CD4-positive, alpha-beta T cell (primary cell): ENCODE measurements at regions not wholly inside any gene's neighbourhood (a gene's known extent, or its start where the extent isn't known, plus 50 kb on each side); places are given as distances from the start of the nearest gene placed in this dataset.

Experiments
- ATAC-seq: fragments of 200-7000 bp; cut with Tn5 transposase; one replicate; pipeline ENCODE4 v1.10.0; 2022; ENCODE audit warnings: mild to moderate bottlenecking; ENCODE audit not compliant: poor library complexity
- CTCF ChIA-PET: fragments of 350-600 bp; sonication (Branson Sonifier 250); formaldehyde crosslinking; loops from one replicate; lab custom pipeline; 2021; ENCODE audit warnings: antibody characterized with exemption, inconsistent platforms; lab: Charles Lee
- POLR2A ChIA-PET: fragments of 350-600 bp; sonication (Branson Sonifier 250); formaldehyde crosslinking; loops from one replicate; lab custom pipeline; 2021; ENCODE audit warnings: antibody characterized with exemption, inconsistent platforms; lab: Charles Lee
- DNase-seq, 14 experiments: peaks; one replicate each; pipeline ENCODE4 v3.0.0-alpha.2; 2013 to 2020; ENCODE audit warnings: mixed read lengths in 2 of 14
- H3K27ac ChIP-seq, 2 donors: one replicate each; pipeline versions ENCODE4 v1.5.1 to v1.7.0; 2013; ENCODE audit warnings: low read length in 2 of 2, low read depth in 1 of 2, mild to moderate bottlenecking in 1 of 2
- H3K27me3 ChIP-seq, 2 experiments: 1 replicate in 1 of 2; 2 replicates in 1 of 2; pipeline versions ENCODE4 v1.6.1 to v1.7.0; 2013; ENCODE audit warnings: low read length in 2 of 2, control low read depth in 1 of 2, mild to moderate bottlenecking in 1 of 2, moderate library complexity in 1 of 2; ENCODE audit not compliant: insufficient read depth in 2 of 2, control insufficient read depth in 1 of 2
- H3K36me3 ChIP-seq: one replicate; pipeline ENCODE4 v1.6.1; 2013; ENCODE audit warnings: low read length, control low read depth; ENCODE audit not compliant: insufficient read depth
- H3K4me1 ChIP-seq: one replicate; pipeline ENCODE4 v1.6.1; 2013; ENCODE audit warnings: low read length, control low read depth; ENCODE audit not compliant: insufficient read depth
- H3K4me3 ChIP-seq: one replicate; pipeline ENCODE4 v1.5.1; 2013; ENCODE audit warnings: mild to moderate bottlenecking, low read length, moderate library complexity
- H3K9me3 ChIP-seq, 2 experiments: 1 replicate in 1 of 2; 2 replicates in 1 of 2; pipeline versions ENCODE4 v1.6.1 to v1.7.0; 2013; ENCODE audit warnings: low read length in 2 of 2, mild to moderate bottlenecking in 2 of 2, control low read depth in 1 of 2, moderate library complexity in 1 of 2; ENCODE audit not compliant: control insufficient read depth in 1 of 2, insufficient read depth in 1 of 2
- H3K27ac Mint-ChIP-seq: one replicate; pipeline ENCODE4 v1.8.0; 2020; ENCODE audit warnings: mixed read lengths
- H3K27me3 Mint-ChIP-seq: one replicate; pipeline ENCODE4 v1.8.0; 2021; ENCODE audit warnings: mixed read lengths
- H3K36me3 Mint-ChIP-seq: one replicate; pipeline ENCODE4 v1.8.0; 2021; ENCODE audit warnings: low read depth, mixed read lengths
- H3K4me1 Mint-ChIP-seq: one replicate; pipeline ENCODE4 v1.8.0; 2021; ENCODE audit warnings: low read depth, mixed read lengths
- H3K4me3 Mint-ChIP-seq: one replicate; pipeline ENCODE4 v1.8.0; 2020; ENCODE audit warnings: mild to moderate bottlenecking, mixed read lengths
- H3K9me3 Mint-ChIP-seq: one replicate; pipeline ENCODE4 v1.8.0; 2020; ENCODE audit warnings: mixed read lengths
- CTCF ChIP-seq: fragments of 200-600 bp; IDR thresholded peaks from one replicate; pipeline ENCODE4 v1.8.0; 2022; ENCODE audit warnings: antibody characterized with exemption, mild to moderate bottlenecking
- intact Hi-C, 2 experiments: fragments of 100-400 bp; cut with DNase I in 1 of 2; cut with micrococcal nuclease in 1 of 2; formaldehyde crosslinking; loops; one replicate each; pipeline versions ENCODE4 v1.15.1 to v1.9.0; 2023 to 2025; cut with DNase I, micrococcal nuclease

GRCh38 chr6:11890849-11891248 lies 112.2 kb upstream of the ADTRP start:
- H3K4me3 Mint-ChIP-seq = no peak overlapping the region
- Histone ChIP-seq H3K9me3 (no peaks in the 10 kb centered on the region), H3K27ac (no peak overlapping the region), H3K27me3 (no peaks in the 10 kb centered on the region), H3K4me3 (no peak overlapping the region), H3K4me1 (no peaks in the 10 kb centered on the region), H3K36me3 (no peaks in the 10 kb centered on the region)
- H3K27ac Mint-ChIP-seq = no peak overlapping the region
- CTCF ChIA-PET = interaction anchor here (0.6 to 1.5 kb wide), 2 partner anchors 41 to 345 kb away, joined by 3 to 4 read pairs; no protein-coding TSS in a partner anchor
- no peaks in the 10 kb centered on the region for H3K36me3 Mint-ChIP-seq
- intact Hi-C loops = no loop called here
- H3K4me1 Mint-ChIP-seq = no peaks in the 10 kb centered on the region
- DNase-seq (no peak), ATAC-seq (no peak)
- H3K9me3 Mint-ChIP-seq = peaks cover 2% of the 10 kb centered on the region
- no peaks in the 10 kb centered on the region for H3K27me3 Mint-ChIP-seq
- no peak for TF ChIP-seq CTCF
- POLR2A ChIA-PET = no interaction called here

- Mint-ChIP-seq H3K4me1 (no peaks in the 10 kb centered on the region), H3K27me3 (no peaks in the 10 kb centered on the region), H3K27ac (no peak overlapping the region), H3K9me3 (peaks cover 2% of the 10 kb centered on the region), H3K36me3 (no peaks in the 10 kb centered on the region), H3K4me3 (no peak overlapping the region)
- CTCF ChIA-PET = interaction anchor here (0.5 to 1.5 kb wide), 2 partner anchors 26 to 41 kb away, joined by 3 read pairs; no protein-coding TSS in a partner anchor
- H3K27ac ChIP-seq = no peak overlapping the region
- ATAC-seq (no peak), DNase-seq (no peak)
- no peaks in the 10 kb centered on the region for H3K36me3 ChIP-seq
- H3K27me3 ChIP-seq = no peaks in the 10 kb centered on the region
- intact Hi-C loops = no loop called here
- no peaks in the 10 kb centered on the region for H3K4me1 ChIP-seq
- no peak for TF ChIP-seq CTCF
- POLR2A ChIA-PET = no interaction called here
- no peak overlapping the region for H3K4me3 ChIP-seq
- no peaks in the 10 kb centered on the region for H3K9me3 ChIP-seq
Measured at GRCh38 chr6:11890209-11890608, 111.6 kb upstream of the ADTRP start.

- no peak overlapping the region for H3K4me3 ChIP-seq
- ChIA-PET POLR2A (no interaction called here), CTCF (interaction anchor here (0.5 to 1.5 kb wide), 2 partner anchors 26 to 42 kb away, joined by 3 read pairs; no protein-coding TSS in a partner anchor)
- no peak for TF ChIP-seq CTCF
- no peaks in the 10 kb centered on the region for H3K36me3 Mint-ChIP-seq
- H3K27ac Mint-ChIP-seq = no peak overlapping the region
- no peak overlapping the region for H3K4me3 Mint-ChIP-seq
- H3K27me3 ChIP-seq = no peaks in the 10 kb centered on the region
- intact Hi-C loops = no loop called here
- H3K27me3 Mint-ChIP-seq = no peaks in the 10 kb centered on the region
- no peaks in the 10 kb centered on the region for H3K4me1 ChIP-seq
- peaks cover 3% of the 10 kb centered on the region for H3K9me3 Mint-ChIP-seq
- no peak for DNase-seq
- H3K9me3 ChIP-seq = no peaks in the 10 kb centered on the region
- H3K36me3 ChIP-seq = no peaks in the 10 kb centered on the region
- no peak overlapping the region for H3K27ac ChIP-seq
- ATAC-seq = no peak
- H3K4me1 Mint-ChIP-seq = no peaks in the 10 kb centered on the region
Measured at GRCh38 chr6:11889572-11889971, 111.0 kb upstream of the ADTRP start.
